Endothelial cell of umbilical vein (primary cell): ENCODE measurements at regions not wholly inside any gene's neighbourhood (a gene's known extent, or its start where the extent isn't known, plus 50 kb on each side); places are given as distances from the start of the nearest gene placed in this dataset.

Experiments
- EZH2 ChIP-seq: IDR thresholded peaks from 2 replicates; pipeline ENCODE4 v1.6.1; 2012; ENCODE audit warnings: borderline replicate concordance, low read depth, mild to moderate bottlenecking, moderate library complexity, low read length, inconsistent platforms; ENCODE audit not compliant: severe bottlenecking
- FOS ChIP-seq: IDR thresholded peaks from 2 replicates; pipeline ENCODE4 v1.6.1; 2011; ENCODE audit warnings: mild to moderate bottlenecking, low read length, moderate library complexity, borderline replicate concordance; ENCODE audit not compliant: insufficient read depth
- MYC ChIP-seq: IDR thresholded peaks from one replicate; pipeline ENCODE4 v1.6.1; 2011; ENCODE audit warnings: mild to moderate bottlenecking, low read depth, low read length
- POLR2A ChIP-seq: IDR thresholded peaks from 2 replicates; pipeline ENCODE4 v1.6.1; 2012; ENCODE audit warnings: low read depth, mild to moderate bottlenecking, control low read depth, low read length
- POLR2AphosphoS5 ChIP-seq: IDR thresholded peaks from 2 replicates; pipeline ENCODE4 v1.6.1; 2012; ENCODE audit warnings: low read depth, mild to moderate bottlenecking, control low read depth, low read length, moderate library complexity; ENCODE audit not compliant: insufficient read depth
- TF ChIP-seq, protein P1 (sequence below), 2 donors: IDR thresholded peaks; 1 replicate in 1 of 2; 2 replicates in 1 of 2; pipeline ENCODE4 v1.5.1; 2011; ENCODE audit warnings: low read length in 2 of 2, mild to moderate bottlenecking in 2 of 2, moderate library complexity in 2 of 2, control low read depth in 1 of 2, inconsistent platforms in 1 of 2, low read depth in 1 of 2; ENCODE audit not compliant: insufficient read depth in 1 of 2; ENCODE audit errors: extremely low read depth in 1 of 2
- TF ChIP-seq, protein P2 (sequence below): IDR thresholded peaks from 2 replicates; pipeline ENCODE4 v1.6.1; 2011; ENCODE audit not compliant: insufficient read depth, insufficient read length

DNA sequence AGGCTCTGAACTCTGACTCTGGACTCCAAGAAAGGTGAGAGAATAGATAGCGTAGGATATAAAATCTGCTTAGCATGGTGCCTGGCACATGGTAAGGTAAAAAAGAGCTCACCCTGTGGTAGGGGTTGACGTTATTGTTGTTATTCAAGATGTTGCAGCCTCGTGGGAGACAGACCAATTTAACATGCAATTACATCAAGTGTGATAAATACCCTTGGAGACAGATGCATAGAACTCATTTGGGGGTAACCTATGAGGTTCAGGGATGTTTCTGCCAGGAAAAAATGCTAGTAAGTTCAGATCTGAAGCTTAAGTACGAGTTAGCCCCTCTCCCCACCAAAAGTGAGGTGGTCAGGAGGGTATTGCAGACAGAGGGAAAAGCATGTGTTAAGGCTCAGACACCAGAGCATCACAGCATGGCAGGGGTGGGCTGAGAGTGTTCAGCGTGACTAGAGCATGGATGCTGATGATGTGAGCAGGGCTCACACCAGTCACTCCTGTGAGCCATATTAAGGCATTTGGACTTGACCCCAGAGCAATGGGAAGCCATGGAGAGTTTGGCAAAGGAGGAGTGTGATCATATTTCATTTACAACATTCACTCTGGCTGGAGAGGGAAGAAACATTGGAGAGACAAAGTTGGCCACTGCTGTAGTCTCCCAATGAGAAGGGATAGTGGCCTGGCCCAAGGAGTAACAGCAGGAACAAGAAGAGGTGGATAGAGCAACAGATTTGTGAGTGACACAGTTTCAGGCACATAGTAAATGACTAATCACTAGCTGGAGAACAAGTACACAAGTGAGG lies 181.0 kb downstream of the UACA start:
- TF ChIP-seq POLR2AphosphoS5 (no peak), EZH2 (no peak), POLR2A (no peak), FOS (no peak), MYC (no peak)
- TF ChIP-seq, protein P1, sequence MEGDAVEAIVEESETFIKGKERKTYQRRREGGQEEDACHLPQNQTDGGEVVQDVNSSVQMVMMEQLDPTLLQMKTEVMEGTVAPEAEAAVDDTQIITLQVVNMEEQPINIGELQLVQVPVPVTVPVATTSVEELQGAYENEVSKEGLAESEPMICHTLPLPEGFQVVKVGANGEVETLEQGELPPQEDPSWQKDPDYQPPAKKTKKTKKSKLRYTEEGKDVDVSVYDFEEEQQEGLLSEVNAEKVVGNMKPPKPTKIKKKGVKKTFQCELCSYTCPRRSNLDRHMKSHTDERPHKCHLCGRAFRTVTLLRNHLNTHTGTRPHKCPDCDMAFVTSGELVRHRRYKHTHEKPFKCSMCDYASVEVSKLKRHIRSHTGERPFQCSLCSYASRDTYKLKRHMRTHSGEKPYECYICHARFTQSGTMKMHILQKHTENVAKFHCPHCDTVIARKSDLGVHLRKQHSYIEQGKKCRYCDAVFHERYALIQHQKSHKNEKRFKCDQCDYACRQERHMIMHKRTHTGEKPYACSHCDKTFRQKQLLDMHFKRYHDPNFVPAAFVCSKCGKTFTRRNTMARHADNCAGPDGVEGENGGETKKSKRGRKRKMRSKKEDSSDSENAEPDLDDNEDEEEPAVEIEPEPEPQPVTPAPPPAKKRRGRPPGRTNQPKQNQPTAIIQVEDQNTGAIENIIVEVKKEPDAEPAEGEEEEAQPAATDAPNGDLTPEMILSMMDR (IDR thresholded peaks at IDR 0.05; ENCODE audit: extremely low read depth in 1 of 2, insufficient read depth in 1 of 2, low read depth in 1 of 2, low read length in 2 of 2): no peak
- TF ChIP-seq, protein P2, sequence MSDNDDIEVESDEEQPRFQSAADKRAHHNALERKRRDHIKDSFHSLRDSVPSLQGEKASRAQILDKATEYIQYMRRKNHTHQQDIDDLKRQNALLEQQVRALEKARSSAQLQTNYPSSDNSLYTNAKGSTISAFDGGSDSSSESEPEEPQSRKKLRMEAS: no peak
